Neuronal stem cell (in vitro differentiated cells): ENCODE measurements at regions not wholly inside any gene's neighbourhood (a gene's known extent, or its start where the extent isn't known, plus 50 kb on each side); places are given as distances from the start of the nearest gene placed in this dataset.
A peak's percentile ranks its signal among the peaks of the same experiment; 100 is the strongest.

Source experiments
- DNase-seq: peaks from one replicate; pipeline ENCODE4 v3.0.0-alpha.2; 2013; ENCODE audit warnings: low spot score
- H2AFZ ChIP-seq: one replicate; pipeline ENCODE4 v1.6.1; 2013; ENCODE audit warnings: mild to moderate bottlenecking, low read length, inconsistent platforms
- H2AK5ac ChIP-seq: 2 replicates; pipeline ENCODE4 v1.6.1; 2013; ENCODE audit warnings: low read depth, mild to moderate bottlenecking, inconsistent platforms, low read length, moderate library complexity, mixed read lengths
- H2BK120ac ChIP-seq: 2 replicates; pipeline ENCODE4 v1.6.1; 2013; ENCODE audit warnings: low read depth, mild to moderate bottlenecking, inconsistent platforms, low read length, moderate library complexity, mixed read lengths
- H2BK12ac ChIP-seq: one replicate; pipeline ENCODE4 v1.6.1; 2013; ENCODE audit warnings: low read length, inconsistent platforms
- H2BK15ac ChIP-seq: 2 replicates; pipeline ENCODE4 v1.6.1; 2013; ENCODE audit warnings: mild to moderate bottlenecking, low read length, inconsistent platforms, mixed read lengths
- H2BK5ac ChIP-seq: one replicate; pipeline ENCODE4 v1.6.1; 2013; ENCODE audit warnings: inconsistent platforms, mild to moderate bottlenecking, low read length, moderate library complexity
- H3K14ac ChIP-seq: one replicate; pipeline ENCODE4 v1.6.1; 2013; ENCODE audit warnings: low read length, inconsistent platforms
- H3K18ac ChIP-seq: 2 replicates; pipeline ENCODE4 v1.6.1; 2013; ENCODE audit warnings: low read length, inconsistent platforms
- H3K23ac ChIP-seq: 2 replicates; pipeline ENCODE4 v1.6.1; 2013; ENCODE audit warnings: low read depth, mild to moderate bottlenecking, mixed read lengths, low read length, inconsistent platforms; ENCODE audit not compliant: poor library complexity
- H3K27ac ChIP-seq: replicated peaks from 3 replicates; pipeline ENCODE4 v1.5.1; 2013; ENCODE audit warnings: low read length, inconsistent platforms
- H3K27me3 ChIP-seq, 3 experiments: 2 replicates each; pipeline ENCODE4 v1.6.1; 2013; ENCODE audit warnings: low read length in 3 of 3, mild to moderate bottlenecking in 2 of 3, inconsistent platforms in 1 of 3, low read depth in 1 of 3, mixed read lengths in 1 of 3, moderate library complexity in 1 of 3; ENCODE audit not compliant: control insufficient read depth in 3 of 3, insufficient read depth in 3 of 3
- H3K36me3 ChIP-seq, 2 donors: replicated peaks in 1 of 2; 2 replicates each; pipeline ENCODE4 v1.6.1; 2013; ENCODE audit warnings: low read length in 2 of 2; ENCODE audit not compliant: control insufficient read depth in 2 of 2, insufficient read depth in 2 of 2
- H3K4ac ChIP-seq: 2 replicates; pipeline ENCODE4 v1.6.1; 2013; ENCODE audit warnings: inconsistent platforms, mild to moderate bottlenecking, low read length, moderate library complexity
- H3K4me1 ChIP-seq, 2 donors: 1 replicate in 1 of 2; 2 replicates in 1 of 2; pipeline ENCODE4 v1.6.1; 2013; ENCODE audit warnings: low read length in 2 of 2, low read depth in 1 of 2; ENCODE audit not compliant: control insufficient read depth in 2 of 2, insufficient read depth in 1 of 2
- H3K4me2 ChIP-seq: one replicate; pipeline ENCODE4 v1.6.1; 2013; ENCODE audit warnings: mild to moderate bottlenecking, low read length, inconsistent platforms; ENCODE audit not compliant: insufficient read depth, poor library complexity, severe bottlenecking
- H3K4me3 ChIP-seq, 2 donors: 2 replicates each; pipeline ENCODE4 v1.5.1; 2013; ENCODE audit warnings: low read length in 2 of 2, mild to moderate bottlenecking in 2 of 2, inconsistent platforms in 1 of 2, moderate library complexity in 1 of 2
- H3K79me1 ChIP-seq: one replicate; pipeline ENCODE4 v1.6.1; 2013; ENCODE audit warnings: low read depth, mild to moderate bottlenecking, inconsistent platforms, low read length, moderate library complexity
- H3K9ac ChIP-seq: one replicate; pipeline ENCODE4 v1.6.1; 2013; ENCODE audit warnings: mild to moderate bottlenecking, low read depth, low read length, inconsistent platforms; ENCODE audit not compliant: poor library complexity
- H3K9me3 ChIP-seq, 2 donors: replicated peaks in 1 of 2; 2 replicates each; pipeline versions ENCODE3 to v1.6.1; 2013; ENCODE audit warnings: low read length in 2 of 2, mild to moderate bottlenecking in 2 of 2, inconsistent platforms in 1 of 2, low read depth in 1 of 2, mixed read lengths in 1 of 2, moderate library complexity in 1 of 2; ENCODE audit not compliant: control insufficient read depth in 2 of 2, insufficient read depth in 1 of 2
- H4K8ac ChIP-seq: one replicate; pipeline ENCODE4 v1.6.1; 2013; ENCODE audit warnings: low read depth, mild to moderate bottlenecking, inconsistent platforms, low read length, moderate library complexity
- H4K91ac ChIP-seq: one replicate; pipeline ENCODE4 v1.6.1; 2013; ENCODE audit warnings: low read length, low read depth, mild to moderate bottlenecking, inconsistent platforms; ENCODE audit not compliant: poor library complexity
- WGBS, 2 donors: extraction: QIAGEN DNeasy Blood & Tissue Kit; methylation state at CpG; one replicate each; pipeline ENCODE4 v1.1.7; 2013; ENCODE audit warnings: missing lambda C conversion rate in 2 of 2, mixed read lengths in 1 of 2; ENCODE audit not compliant: insufficient read length in 2 of 2, insufficient replicate concordance in 1 of 2; ENCODE audit errors: extremely low coverage in 2 of 2; 5-methylcytosine and 5-hydroxymethylcytosine counted together

GRCh38 chr18:73511771-73512503 lies 635.7 kb downstream of the FBXO15 start:
- no peaks in the 10 kb centered on the region for H3K9me3 ChIP-seq
- no CpG with 5 or more reads among the region's 12 CpGs for WGBS, 2 donors
- H2AK5ac ChIP-seq: no peak overlapping the region
- no peak overlapping the region for H2BK15ac ChIP-seq
- no peak overlapping the region for H2AFZ ChIP-seq
- H3K4me1 ChIP-seq: no peaks in the 10 kb centered on the region
- H3K23ac ChIP-seq: no peak overlapping the region
- no peak overlapping the region for H3K4me2 ChIP-seq
- no peaks in the 10 kb centered on the region for H3K27me3 ChIP-seq
- H2BK5ac ChIP-seq: no peak overlapping the region
- H3K14ac ChIP-seq: no peak overlapping the region
- no peak overlapping the region for H4K91ac ChIP-seq
- H3K9ac ChIP-seq: no peak overlapping the region
- no peak overlapping the region for H4K8ac ChIP-seq
- H3K18ac ChIP-seq: no peak overlapping the region
- no peak overlapping the region for H2BK12ac ChIP-seq
- no peak overlapping the region for H3K4me3 ChIP-seq
- no peak overlapping the region for H3K27ac ChIP-seq
- no peak for DNase-seq
- no peak overlapping the region for H3K4ac ChIP-seq
- no peaks in the 10 kb centered on the region for H3K79me1 ChIP-seq
- H3K36me3 ChIP-seq: no peaks in the 10 kb centered on the region
- H2BK120ac ChIP-seq: no peak overlapping the region

- Histone ChIP-seq H2BK120ac (no peak overlapping the region), H3K14ac (no peak overlapping the region), H2AK5ac (no peak overlapping the region), H3K4ac (no peak overlapping the region), H3K18ac (no peak overlapping the region), H3K4me1 (no peaks in the 10 kb centered on the region), H4K91ac (no peak overlapping the region), H2BK15ac (no peak overlapping the region), H3K23ac (no peak overlapping the region), H3K36me3 (no peaks in the 10 kb centered on the region), H3K4me2 (no peak overlapping the region), H2BK5ac (no peak overlapping the region), H4K8ac (no peak overlapping the region), H3K27ac (no peak overlapping the region), H3K27me3 (no peaks in the 10 kb centered on the region), H2BK12ac (no peak overlapping the region), H3K9me3 (no peaks in the 10 kb centered on the region), H3K79me1 (no peaks in the 10 kb centered on the region), H3K4me3 (no peak overlapping the region), H3K9ac (no peak overlapping the region), H2AFZ (no peak overlapping the region)
- DNase-seq: no peak
- no CpG with 5 or more reads among the region's 2 CpGs for WGBS, 2 donors
These were observed 638.2 kb downstream of the FBXO15 start for GRCh38 chr18:73509460-73509859.

GRCh38 chr18:73503326-73503725 lies 635.5 kb upstream of the NETO1 start:
- Histone ChIP-seq H2BK5ac (no peak overlapping the region), H3K4ac (no peak overlapping the region), H2AK5ac (no peak overlapping the region)

GRCh38 chr18:73487966-73488365 lies 620.2 kb upstream of the NETO1 start:
- H3K36me3 ChIP-seq: no peaks in the 10 kb centered on the region
- no peak for DNase-seq
- no peak overlapping the region for H2AK5ac ChIP-seq
- H3K14ac ChIP-seq: no peak overlapping the region
- H2BK15ac ChIP-seq: no peak overlapping the region
- no peak overlapping the region for H3K23ac ChIP-seq
- no peaks in the 10 kb centered on the region for H3K27me3 ChIP-seq
- H2AFZ ChIP-seq: no peak overlapping the region
- H2BK12ac ChIP-seq: no peak overlapping the region
- H3K4me1 ChIP-seq: no peaks in the 10 kb centered on the region
- H3K79me1 ChIP-seq: no peaks in the 10 kb centered on the region
- no peak overlapping the region for H3K4me3 ChIP-seq
- no peak overlapping the region for H2BK120ac ChIP-seq
- H4K91ac ChIP-seq: no peak overlapping the region
- H3K4me2 ChIP-seq: no peak overlapping the region
- H3K9ac ChIP-seq: no peak overlapping the region
- H3K4ac ChIP-seq: no peak overlapping the region
- H2BK5ac ChIP-seq: no peak overlapping the region
- H3K18ac ChIP-seq: no peak overlapping the region
- H3K27ac ChIP-seq: no peak overlapping the region
- no CpG with 5 or more reads among the region's 2 CpGs for WGBS, 2 donors
- no peaks in the 10 kb centered on the region for H3K9me3 ChIP-seq
- no peak overlapping the region for H4K8ac ChIP-seq

More at GRCh38 chr18:73503326-73503725, 635.5 kb upstream of the NETO1 start:
- Histone ChIP-seq H2BK12ac (no peak overlapping the region), H3K79me1 (no peaks in the 10 kb centered on the region), H3K4me3 (peak overlapping the region in 1 of 2 donors; percentile 30), H3K9ac (no peak overlapping the region), H2AFZ (no peak overlapping the region), H3K23ac (no peak overlapping the region), H2BK120ac (no peak overlapping the region), H3K4me1 (no peaks in the 10 kb centered on the region), H4K91ac (no peak overlapping the region), H3K14ac (no peak overlapping the region), H3K9me3 (no peaks in the 10 kb centered on the region), H3K27ac (no peak overlapping the region), H3K36me3 (no peaks in the 10 kb centered on the region), H3K4me2 (no peak overlapping the region), H3K18ac (no peak overlapping the region), H4K8ac (no peak overlapping the region), H3K27me3 (no peaks in the 10 kb centered on the region), H2BK15ac (no peak overlapping the region)
- no CpG with 5 or more reads among the region's 1 CpG for WGBS, 2 donors
- no peak for DNase-seq
